SH-SY5Y (cell line): ENCODE measurements at regions not wholly inside any gene's neighbourhood (a gene's known extent, or its start where the extent isn't known, plus 50 kb on each side); places are given as distances from the start of the nearest gene placed in this dataset.
A peak's percentile ranks its signal among the peaks of the same experiment; 100 is the strongest.

Experiments used
- GATA2 ChIP-seq: IDR thresholded peaks from 2 replicates; pipeline ENCODE4 v1.6.1; 2011; ENCODE audit warnings: mild to moderate bottlenecking, low read depth, low read length
- GATA3 ChIP-seq: IDR thresholded peaks from 2 replicates; pipeline ENCODE4 v1.6.1; 2011; ENCODE audit warnings: low read depth, mild to moderate bottlenecking, low read length, moderate library complexity

DNA sequence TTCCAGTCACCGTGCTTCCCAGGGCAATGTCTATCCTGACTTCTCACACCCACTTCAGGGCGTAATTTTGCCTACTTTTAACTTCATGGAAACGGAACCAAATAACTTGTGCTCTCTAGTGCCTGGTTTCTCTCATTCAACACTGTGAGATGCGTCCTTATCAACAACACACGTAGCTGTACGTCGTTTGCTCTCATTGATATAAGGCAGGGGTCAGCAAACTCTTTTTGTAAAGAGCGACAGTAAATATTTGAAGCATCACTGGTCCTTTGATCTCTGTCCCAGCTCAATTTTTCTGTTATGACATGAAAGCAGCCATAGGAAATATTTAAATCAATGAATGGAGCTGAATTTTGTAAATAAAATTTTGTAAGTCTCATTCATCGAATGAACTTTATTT is 239.3 kb upstream of the KCNG1 start:
- TF ChIP-seq GATA3 (no peak), GATA2 (no peak)

DNA sequence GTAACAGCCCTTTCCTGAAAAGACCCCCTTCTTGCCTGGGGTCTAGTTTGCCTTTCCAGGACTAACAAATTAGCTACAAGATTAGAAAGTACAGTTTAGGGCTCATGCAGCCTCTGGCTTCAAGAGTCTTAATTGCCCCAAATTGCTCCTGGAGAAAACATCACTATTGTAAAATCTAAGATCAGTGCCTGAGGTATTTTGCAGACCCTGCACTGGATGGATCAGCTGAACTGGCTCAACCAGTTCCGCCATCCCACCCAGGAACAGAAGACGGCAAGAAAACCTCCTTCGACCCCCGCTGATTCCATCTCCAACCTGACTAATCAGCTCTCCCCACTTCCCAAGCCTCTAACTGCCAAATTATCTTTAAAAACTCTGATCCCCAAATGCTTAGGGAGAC is 236.5 kb upstream of the KCNG1 start:
- TF ChIP-seq GATA2 (no peak), GATA3 (no peak)

DNA sequence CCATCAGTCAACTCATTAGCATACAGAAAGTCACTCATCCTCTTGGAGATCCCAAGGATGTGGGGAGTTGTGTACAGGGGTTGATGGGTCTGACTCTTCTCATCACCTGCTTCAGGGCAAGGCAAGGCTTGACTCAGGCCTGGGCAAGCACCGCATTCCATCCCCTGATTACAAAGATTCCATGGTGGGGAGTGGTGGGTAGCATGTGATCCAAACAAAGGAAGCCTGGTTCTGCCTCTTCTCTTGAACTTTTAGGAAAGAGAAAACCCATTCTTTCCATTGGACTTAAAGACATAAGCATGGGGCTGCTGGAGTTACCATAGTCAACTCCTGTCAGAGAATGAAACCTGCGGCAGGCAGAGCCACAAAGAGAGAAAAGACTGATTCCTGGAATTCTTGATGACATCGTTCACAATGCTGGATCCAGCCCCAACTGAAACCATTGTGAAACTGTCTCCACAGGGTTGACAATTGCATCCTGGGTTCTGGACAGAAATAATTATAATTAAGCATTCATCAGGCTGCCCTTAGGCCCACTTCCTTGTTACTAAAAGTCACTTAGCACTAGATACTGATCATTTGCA is 235.8 kb upstream of the KCNG1 start:
- no peak for TF ChIP-seq GATA3
- no peak for TF ChIP-seq GATA2

DNA sequence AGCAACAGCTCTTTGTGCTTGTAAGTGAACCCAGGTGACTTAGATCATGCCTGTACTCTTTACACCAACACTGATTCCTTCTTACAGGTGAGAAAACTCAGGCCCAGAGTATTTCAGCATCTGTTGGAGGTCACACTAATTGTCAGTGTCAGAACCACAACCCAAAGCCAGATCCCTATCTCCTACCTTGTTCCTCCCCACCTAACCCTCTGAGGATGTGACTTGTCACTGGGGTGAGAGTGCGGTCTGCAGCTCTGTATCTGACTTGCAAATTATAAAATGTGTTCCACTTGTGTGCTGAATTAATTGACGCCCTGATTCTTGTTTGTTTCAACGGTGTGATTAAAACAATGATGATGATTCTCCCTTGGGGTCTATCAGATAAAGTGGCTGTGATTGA is 232.5 kb upstream of the KCNG1 start:
- TF ChIP-seq GATA3 (no peak), GATA2 (no peak)

DNA sequence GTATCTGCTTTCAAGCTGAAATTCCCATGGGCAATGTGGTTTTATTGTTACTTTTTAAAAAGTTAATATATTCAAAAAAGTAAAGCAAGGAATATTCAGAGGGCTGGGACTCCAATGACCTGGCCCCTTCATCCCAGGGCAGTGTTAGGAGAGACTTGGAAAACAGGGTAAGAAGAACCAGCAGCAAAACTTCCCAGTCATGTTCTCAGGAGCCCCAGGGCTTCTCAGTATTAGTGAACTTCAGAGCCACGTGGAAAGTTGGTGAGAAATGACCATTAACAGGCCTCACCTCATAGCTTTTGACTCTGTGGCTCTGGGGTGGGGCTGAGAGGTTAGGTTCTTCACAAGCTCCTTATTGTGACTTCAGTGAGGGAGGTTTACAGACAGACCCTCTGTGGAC is 230.4 kb upstream of the KCNG1 start:
- TF ChIP-seq GATA2 (no peak), GATA3 (no peak)

DNA sequence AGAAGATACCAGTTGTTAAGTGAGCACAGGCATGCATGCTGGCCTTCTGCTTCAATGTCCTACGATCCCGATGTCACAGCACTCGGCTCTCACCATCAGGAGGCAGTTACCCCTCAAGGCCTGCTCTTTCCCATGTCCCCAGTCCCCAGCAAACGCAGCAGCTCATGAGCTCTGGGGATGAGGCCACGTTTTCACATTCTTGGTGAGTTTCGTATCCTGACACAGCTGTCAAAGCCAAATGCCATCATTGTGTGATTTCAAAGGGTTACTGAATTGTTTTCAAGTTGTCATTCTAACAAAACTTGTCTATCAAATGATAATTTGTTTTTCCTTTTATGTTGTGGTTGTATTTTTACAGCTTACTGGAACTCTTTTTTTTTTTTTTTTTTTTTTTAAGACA is 226.9 kb upstream of the KCNG1 start:
- TF ChIP-seq GATA2 (no peak), GATA3 (no peak)

DNA sequence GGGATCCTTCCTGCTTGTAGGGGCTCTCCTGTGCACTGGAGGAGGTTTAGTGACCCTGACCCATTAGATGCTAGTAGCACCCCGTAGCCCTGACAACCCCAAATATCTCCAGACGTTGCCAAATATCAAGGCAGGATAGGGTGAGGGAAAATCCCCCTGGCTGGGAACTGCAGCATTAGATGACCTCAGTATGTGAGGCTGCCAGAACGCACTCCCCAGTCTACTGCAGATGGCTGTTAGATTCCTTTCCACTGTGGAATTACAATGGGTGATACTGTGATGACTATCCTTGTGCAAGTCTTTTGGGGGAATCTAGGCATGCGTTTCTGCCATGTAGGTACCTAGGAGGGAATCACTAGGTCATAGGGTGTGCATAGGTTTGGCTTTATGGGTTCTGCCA is 226.3 kb upstream of the KCNG1 start:
- TF ChIP-seq GATA2 (no peak), GATA3 (no peak)

DNA sequence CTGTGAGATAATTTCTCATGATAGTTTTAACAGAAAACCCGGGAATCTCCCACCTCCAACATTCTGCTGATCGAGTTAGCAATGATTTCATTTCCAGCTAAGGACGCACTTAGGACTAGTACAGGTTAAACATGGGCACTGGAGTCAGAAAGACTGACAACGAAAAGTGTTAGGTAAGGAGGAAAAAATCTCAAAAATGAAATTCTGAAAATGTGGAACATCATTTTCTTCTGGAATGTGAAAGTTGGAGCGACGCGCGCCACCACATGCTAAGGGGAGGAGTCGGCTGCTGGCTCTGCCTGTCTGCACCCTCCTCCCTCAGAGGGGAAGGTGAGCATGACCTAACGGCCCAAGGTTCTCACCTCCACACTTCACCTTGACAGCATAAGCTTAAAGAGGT is 221.6 kb upstream of the KCNG1 start:
- TF ChIP-seq GATA2 (no peak), GATA3 (no peak)

DNA sequence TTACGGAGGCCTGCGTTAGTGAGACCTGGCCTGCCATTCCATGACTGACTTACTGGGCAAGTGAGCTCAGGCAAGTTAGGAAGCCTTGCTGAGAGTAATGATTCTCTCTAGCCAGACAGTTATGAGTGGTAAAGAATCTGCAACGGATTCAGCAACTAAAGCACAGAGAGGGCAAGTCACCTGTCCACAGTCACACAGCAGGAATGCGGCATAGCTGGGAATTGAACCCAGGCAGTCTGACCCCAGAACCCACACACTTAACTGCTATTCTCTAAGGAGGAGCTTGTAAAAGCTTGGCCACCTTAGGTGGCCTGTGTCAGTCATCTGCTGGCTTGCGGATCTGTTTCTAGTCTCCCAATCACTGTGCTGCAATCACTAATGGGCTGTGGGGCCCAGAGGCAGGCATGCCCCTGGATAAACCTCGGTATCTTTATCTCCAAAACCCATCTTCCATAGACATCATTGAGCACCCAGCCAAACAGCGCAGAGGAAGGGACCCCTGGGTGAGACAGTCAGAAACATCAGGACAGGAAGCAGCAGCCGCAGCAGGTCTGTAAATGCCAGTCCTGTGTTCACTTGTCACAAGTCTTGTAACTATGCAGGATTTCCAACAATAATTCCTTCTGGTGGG is 215.9 kb upstream of the KCNG1 start:
- TF ChIP-seq GATA3 (no peak), GATA2 (peak; percentile 68)

DNA sequence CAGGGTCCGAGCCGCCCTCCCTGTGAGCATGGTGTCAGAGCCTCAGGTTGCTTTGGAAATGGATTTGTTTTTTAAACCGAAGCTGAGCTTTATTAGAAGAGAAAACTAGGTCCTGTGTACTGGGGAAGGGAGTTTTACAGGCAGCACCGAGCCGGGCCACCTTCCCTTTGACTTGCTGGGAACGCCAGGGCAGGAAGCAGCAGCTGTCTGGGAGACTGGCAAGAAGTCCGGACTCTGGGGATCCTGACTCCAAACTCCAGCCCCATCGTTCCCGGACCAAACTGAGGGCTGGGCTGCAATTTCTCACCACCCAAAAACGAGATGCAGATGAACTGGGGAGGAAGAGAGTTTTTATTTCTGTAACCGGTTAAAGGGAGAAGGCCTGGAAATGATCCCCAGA is 214.9 kb upstream of the KCNG1 start:
- TF ChIP-seq GATA3 (no peak), GATA2 (no peak)

DNA sequence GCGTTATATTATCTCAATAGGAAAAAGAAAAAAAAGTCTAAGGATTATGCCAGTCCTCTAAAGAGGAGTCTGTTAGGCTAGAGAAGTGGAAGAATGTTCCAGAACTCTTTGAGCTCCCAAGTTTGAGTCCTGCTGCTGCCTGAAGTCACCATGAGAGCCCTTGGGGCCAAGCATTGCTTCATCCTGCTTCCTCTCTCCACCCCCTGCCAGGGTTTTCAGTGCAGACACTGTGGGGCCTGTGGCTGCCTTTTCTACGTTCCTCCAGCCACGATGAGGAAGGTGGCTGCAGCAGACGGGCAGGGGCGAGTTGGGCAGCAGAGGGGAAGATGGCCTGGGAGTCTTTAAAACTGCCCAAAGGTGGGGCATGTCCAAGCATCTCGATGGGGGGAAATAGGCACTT is 214.4 kb upstream of the KCNG1 start:
- TF ChIP-seq GATA2 (no peak), GATA3 (no peak)

DNA sequence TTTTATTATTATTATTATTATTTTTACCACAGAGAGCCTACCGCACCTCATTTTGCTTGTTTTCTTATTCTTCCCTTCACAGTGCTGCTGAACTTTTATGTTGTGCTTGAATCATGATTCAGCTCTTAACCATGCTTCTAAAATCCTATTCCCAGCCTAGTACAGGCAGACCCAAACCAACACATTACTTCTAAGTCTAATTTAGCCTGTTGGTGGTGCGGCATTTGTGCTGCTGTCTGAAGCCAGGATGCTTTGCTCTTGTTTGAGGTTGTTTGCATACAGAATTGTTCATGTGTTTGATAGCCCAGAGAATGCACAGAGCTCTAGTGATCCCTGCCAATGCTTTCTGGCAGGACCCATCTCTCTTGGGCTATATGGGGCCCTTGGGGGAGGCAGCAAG is 213.5 kb upstream of the KCNG1 start:
- no peak for TF ChIP-seq GATA2
- no peak for TF ChIP-seq GATA3

DNA sequence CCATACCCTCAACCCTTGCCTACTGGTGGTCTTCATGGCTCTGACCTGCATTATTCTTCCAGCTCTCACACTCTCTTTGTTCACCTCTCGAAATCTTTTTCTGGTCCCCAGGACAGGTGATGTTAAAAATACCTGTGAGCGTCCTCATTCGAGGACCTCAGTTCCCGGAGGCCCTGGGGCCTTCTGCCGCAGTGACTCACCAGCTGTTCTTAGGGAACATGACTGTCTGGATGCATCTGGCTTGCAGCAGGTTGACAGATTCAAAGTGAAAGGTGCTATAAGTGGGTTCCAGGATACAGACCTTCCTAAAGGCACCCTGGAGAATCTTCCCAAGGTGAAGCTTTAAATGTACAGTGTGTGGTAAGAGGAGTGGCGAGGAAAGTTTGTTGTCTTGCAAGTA is 210.4 kb upstream of the KCNG1 start:
- TF ChIP-seq GATA2 (no peak), GATA3 (no peak)

DNA sequence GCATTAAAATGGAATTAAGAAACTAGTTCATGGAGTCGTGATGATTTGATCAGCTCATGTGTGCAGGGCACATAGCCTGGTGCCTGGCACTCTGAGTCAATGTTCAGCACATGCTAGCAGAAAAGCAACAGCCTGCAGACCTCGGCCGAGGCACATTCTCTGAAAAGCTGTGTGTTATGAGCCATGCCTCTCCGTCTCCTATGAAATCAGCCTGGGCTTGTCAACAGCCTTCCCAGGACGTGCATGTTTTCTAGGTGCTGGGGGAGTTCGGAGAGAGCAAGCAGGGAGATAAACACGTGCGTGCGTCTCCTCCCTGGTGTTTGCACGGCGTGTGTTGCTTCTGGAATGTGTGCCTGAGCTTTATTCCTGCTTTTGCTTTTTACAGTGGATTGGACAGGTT is 207.8 kb upstream of the KCNG1 start:
- TF ChIP-seq GATA3 (no peak), GATA2 (no peak)

DNA sequence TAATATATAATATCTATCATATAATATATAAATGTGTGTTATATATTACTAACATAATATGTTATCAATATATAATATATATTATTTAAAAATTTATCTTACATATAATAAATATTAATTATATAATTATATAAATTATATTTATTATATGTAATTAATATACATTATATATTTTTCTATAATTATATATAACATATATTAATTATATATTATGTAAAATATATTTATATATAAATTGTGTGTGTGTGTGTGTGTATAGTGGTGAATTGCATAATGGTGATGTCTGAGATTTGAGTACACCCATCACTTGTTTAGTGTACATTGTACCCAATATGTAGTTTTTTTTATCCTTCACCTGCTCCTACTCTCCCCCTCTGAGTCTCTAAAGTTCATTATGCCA is 205.9 kb upstream of the KCNG1 start:
- no peak for TF ChIP-seq GATA3
- no peak for TF ChIP-seq GATA2

DNA sequence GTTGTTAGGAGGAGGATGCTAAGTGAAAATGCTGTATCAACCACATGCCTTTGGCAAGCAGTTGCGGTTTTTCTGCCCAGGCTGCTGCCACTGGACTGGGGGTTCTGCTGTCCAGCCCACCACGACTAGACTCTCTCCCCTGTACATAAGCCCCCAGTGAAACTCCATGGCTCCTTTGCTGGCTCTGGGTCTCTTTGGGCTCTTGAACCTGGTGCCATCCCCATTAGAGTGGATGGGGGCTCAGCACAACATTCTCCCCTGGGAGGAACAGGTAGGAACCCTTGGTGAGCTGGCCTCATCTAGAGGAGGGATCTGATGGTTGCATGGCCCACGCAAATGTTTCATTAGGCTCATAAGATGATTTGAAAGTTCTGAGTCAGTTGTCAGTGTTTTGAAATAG is 204.8 kb upstream of the KCNG1 start:
- TF ChIP-seq GATA3: no peak
- TF ChIP-seq GATA2: no peak

DNA sequence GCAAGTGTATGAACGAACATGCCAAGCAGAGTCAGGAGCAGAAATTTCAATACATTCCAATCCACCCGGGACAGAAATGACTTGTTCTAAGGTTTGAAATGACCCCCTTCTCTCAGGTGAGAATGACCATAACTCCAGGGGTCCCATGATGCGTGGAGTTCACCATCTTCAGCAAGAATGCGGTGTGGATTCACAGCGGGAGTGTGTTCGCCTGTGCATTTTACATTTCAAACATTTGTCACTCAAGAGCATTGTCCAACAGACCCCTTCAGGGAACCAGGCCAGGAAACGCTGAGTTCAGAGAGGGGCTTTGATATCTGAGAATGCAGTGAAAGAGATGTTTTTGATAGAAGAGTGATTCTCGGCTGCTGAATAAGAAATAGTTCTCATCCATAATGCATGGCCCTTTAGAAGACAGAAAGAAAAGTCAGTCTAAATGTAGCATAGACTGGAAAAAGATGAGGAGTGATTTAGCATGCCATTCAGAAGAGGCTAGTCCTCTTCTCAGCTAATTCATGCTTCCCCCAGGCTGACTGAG is 200.3 kb upstream of the KCNG1 start:
- no peak for TF ChIP-seq GATA3
